Fibroblast of lung (primary cell): ENCODE measurements at regions not wholly inside any gene's neighbourhood (a gene's known extent, or its start where the extent isn't known, plus 50 kb on each side); places are given as distances from the start of the nearest gene placed in this dataset.

ENCODE experiments used
- EZH2 ChIP-seq: IDR thresholded peaks from 2 replicates; pipeline ENCODE4 v1.5.1; 2012; ENCODE audit warnings: low read length, control low read depth, mild to moderate bottlenecking; ENCODE audit errors: missing control alignments
- TF ChIP-seq, protein P1 (sequence below), 2 donors: IDR thresholded peaks in 1 of 2; conservative IDR thresholded peaks in 1 of 2; 1 replicate in 1 of 2; 2 replicates in 1 of 2; pipeline ENCODE4 v1.5.1; 2011 to 2012; ENCODE audit warnings: low read length in 2 of 2, control low read depth in 1 of 2, inconsistent platforms in 1 of 2, low read depth in 1 of 2, mild to moderate bottlenecking in 1 of 2

DNA sequence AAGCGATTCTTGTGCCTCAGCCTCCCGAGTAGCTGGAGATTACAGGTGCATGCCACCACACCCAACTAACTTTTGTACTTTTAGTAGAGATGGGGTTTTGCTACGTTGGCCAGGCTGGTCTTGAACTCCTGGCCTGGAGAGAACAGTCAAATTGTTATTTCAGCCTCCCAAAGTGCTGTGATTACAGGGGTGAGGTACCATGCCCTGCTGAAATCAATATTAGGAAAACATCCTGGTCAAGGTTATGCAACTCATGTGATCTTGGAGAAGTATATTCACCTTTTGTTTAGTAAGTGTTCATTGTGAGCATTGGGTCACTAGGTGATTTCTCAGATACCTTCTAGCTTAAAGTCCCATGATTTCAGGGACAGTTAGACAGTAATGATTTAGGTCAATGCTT lies 167.8 kb downstream of the AASDH start:
- TF ChIP-seq, protein P1, sequence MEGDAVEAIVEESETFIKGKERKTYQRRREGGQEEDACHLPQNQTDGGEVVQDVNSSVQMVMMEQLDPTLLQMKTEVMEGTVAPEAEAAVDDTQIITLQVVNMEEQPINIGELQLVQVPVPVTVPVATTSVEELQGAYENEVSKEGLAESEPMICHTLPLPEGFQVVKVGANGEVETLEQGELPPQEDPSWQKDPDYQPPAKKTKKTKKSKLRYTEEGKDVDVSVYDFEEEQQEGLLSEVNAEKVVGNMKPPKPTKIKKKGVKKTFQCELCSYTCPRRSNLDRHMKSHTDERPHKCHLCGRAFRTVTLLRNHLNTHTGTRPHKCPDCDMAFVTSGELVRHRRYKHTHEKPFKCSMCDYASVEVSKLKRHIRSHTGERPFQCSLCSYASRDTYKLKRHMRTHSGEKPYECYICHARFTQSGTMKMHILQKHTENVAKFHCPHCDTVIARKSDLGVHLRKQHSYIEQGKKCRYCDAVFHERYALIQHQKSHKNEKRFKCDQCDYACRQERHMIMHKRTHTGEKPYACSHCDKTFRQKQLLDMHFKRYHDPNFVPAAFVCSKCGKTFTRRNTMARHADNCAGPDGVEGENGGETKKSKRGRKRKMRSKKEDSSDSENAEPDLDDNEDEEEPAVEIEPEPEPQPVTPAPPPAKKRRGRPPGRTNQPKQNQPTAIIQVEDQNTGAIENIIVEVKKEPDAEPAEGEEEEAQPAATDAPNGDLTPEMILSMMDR (conservative IDR thresholded peaks at IDR 0.05 in 1 of 2, IDR thresholded peaks at IDR 0.05 in 1 of 2; ENCODE audit: low read depth in 1 of 2, low read length in 2 of 2): no peak
- no peak for TF ChIP-seq EZH2
